ENCODE measurements at regions not wholly inside any gene's neighbourhood (a gene's known extent, or its start where the extent isn't known, plus 50 kb on each side); places are given as distances from the start of the nearest gene placed in this dataset.

DNA sequence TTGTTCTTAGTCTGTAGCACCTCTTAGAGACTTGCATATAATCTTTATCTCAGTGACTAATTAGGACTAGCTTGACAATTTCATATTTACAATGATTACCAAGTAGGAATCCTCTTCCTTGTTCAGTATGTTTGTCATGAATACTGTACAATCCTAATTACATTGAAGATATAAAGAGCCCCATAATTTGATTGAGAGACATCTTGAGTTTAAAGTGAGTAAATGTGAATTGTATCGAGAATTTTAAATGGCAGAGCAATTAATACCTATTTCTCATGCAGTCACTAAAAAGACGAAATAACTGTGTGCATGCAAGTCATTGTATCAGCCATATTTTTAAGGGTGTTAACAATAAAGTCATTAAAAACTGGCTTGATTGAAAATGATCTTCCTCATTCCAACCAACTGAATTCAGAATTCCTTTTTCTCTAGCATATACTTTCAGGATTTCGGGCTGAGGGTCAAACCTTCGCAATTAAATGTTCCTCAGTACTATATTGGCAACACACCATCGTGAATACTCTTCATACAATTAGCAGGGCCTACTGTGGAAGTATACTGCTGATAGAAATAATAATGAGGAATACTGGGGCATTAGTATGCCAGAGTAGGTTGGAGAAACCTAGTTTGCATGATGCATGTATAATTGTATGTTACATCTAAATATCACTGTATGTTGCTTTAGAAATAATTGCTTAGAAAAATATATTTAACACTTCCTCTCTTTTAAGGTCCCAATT is 284.7 kb upstream of the TMEM161B start:
- no peak for TF ChIP-seq EZH2 (IDR thresholded peaks at IDR 0.05; ENCODE audit: low read length, missing control alignments)
- TF ChIP-seq, protein P1, sequence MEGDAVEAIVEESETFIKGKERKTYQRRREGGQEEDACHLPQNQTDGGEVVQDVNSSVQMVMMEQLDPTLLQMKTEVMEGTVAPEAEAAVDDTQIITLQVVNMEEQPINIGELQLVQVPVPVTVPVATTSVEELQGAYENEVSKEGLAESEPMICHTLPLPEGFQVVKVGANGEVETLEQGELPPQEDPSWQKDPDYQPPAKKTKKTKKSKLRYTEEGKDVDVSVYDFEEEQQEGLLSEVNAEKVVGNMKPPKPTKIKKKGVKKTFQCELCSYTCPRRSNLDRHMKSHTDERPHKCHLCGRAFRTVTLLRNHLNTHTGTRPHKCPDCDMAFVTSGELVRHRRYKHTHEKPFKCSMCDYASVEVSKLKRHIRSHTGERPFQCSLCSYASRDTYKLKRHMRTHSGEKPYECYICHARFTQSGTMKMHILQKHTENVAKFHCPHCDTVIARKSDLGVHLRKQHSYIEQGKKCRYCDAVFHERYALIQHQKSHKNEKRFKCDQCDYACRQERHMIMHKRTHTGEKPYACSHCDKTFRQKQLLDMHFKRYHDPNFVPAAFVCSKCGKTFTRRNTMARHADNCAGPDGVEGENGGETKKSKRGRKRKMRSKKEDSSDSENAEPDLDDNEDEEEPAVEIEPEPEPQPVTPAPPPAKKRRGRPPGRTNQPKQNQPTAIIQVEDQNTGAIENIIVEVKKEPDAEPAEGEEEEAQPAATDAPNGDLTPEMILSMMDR (conservative IDR thresholded peaks at IDR 0.05 in 1 of 2, IDR thresholded peaks at IDR 0.05 in 1 of 2; ENCODE audit: low read depth in 1 of 2, low read length in 2 of 2), result no peak

Data from fibroblast of lung (primary cell).